ENCODE measurements at regions not wholly inside any gene's neighbourhood (a gene's known extent, or its start where the extent isn't known, plus 50 kb on each side); places are given as distances from the start of the nearest gene placed in this dataset.

DNA sequence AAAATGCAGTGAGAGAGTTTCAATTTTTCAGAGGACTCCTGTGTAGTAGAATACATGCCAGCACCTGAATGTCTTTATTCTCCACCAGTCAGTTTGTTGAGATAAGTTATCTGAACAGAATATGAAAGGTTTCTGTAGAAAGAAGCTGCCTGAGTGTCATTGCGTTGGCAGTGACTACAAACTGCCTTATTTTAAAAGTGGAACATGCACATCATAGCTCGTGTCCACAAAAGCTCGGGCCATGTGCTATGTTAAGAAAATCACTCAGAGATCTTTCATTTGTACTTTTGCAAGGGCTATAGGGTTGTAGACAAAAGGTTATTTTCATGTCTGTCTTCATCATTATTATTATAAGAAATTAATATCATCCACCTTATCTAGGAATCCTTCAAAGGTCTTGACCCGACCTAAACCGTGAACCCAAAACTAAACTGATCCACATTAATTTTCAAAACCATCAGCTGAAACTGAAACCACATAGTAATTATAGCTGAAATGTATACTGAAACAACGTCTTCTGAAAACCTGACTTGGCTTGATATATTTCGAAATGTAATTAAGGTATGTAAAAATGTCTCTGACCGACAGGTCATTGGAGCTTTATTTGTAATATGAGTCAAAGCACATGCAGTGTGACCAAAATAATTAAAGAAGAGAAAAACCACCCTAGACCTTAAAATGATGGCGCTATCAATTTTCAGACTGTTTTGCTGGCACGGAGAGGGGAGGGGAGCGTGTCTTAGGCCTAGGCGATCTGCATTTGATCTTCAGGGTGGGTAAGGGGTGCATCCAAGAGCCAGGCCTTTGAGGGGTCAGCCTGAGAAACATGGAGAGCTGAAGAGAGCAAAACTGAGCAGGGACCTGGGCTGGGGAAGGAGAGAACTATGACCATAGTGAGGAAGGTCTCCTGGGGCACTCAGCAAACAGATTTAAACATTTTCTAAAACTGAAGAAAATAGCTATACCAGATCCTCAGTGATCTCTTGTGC is 232.1 kb downstream of the SOX11 start:
- no peak for DNase-seq

DNA sequence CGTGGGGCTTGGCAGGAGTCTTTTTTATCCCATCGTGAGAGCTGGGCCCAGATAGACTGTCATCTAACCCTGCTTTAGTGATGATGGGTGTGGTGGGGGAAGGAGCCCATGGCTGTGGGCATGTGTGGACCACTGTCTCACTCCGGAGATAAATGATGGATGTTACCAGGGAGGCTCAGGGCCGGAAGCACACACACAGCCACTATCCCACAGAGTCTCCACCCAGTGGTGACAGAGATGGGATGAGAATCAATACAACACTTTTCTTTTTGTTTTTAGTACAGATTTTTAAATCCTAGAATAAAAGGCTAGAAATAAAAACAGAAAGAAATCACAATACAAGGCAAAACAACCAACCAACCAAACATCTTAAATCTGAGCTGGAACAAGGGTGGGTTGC is 233.4 kb downstream of the SOX11 start:
- DNase-seq, result no peak

DNA sequence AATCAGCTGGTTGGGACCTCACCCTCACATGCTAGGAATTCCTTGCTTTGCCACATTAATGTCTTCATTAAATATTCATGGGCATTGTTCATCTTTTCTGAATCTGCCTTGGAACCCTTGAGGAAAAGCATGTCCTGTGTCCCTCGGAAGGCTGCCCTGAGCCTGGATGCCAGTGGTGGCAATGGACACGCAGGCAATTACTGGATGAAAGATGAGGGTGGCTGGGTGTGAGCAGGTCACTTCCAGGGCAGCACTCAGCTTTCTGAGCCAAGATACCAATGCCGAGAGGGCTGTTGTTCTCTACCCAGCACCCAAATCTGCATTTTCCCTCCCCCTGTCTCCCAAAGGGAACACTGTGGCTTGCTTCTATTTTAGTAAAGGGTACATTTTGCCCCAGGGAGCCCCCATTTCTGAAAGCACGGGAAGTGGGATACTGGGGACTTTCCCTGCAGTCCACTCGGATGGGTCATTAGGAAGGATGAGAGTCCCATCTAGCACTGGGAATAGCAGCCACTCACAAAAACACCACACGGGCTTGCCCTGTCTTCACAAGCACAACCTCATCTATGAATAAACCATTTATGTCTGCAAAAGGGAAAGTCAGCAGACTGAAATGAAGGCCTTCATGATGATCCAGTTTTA is 234.8 kb downstream of the SOX11 start:
- DNase-seq, result no peak

DNA sequence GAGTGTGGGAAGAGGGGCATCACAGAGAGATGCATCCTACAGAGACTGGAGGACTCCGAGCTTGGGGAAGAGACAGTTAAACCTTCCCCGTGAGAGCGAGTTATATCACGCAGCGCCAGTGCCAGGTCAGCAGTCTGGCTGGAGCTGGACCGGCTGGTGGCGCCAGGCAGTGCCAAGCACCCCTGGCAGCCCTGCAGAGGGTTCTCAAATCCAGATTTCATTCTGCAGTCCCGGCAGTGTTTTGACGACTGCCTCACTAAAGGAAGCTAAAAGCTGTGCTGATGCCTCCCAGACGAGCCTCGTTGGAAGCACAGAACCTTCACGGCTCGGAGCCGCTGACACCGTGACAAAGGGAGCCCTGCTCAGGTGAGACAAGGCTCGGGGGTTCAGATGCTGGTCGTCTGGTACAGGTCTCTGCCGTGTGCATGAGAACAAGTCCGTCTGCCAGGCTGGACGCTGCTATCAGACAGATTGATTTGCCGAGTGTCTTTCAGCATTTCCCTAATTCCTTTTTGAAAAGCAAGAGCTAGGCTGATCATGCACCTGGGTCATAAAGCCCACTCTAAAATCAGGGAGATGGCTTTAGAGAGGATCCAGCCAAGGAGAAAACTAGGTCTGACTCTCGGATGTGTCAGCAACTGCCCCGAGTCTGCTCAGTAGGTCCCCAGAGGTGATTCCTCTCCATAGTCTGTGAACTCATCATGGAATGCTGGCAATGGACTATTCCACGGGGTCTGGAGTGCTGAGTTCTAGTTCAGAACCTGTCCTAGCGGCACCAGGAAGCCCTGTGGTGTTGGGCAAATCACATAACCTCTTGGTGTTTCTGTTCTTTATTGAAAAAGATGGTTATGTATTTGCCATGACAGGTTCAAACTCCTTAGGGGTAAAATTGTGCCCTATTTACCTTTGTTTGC is 240.6 kb downstream of the SOX11 start:
- DNase-seq, result no peak

DNA sequence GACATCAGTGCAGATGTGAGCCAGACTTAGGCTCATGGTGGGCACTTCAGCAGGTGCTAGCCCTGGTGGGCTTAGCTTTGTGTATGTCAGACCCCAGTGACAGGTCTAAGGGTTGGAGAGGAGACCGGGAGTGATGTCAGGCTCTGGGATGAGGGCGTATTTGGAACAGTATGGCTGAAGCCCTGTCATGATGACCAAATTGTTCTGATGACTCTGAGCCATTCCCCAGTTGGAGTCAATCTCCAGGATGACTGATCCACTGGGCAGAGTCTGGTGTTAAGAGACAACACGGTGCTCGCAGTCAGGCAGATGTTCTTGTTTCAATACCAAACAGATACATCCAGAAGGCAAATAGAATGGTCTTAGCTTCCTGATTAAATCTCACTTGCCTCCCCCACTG is 241.5 kb downstream of the SOX11 start:
- DNase-seq, result no peak

DNA sequence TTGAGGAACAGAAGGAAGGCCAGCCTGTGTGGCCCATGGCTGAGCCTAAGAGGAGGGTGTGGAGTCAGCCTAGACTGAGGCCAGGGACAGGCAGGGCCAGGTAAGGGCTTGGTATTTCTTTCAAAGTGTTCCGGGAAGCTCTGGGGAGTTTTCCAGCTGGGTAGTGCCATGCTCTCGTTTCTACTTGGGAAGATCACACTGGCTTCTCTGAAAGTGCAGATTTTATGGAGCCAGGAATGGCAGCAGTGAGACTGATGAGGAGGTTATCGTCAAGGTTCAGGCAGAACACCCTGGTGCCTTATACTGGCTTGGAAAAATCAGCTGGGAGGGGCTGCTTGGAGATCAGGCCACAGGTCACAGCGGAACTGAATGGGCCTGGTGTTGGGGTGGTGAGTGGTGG is 245.1 kb downstream of the SOX11 start:
- DNase-seq, result no peak

DNA sequence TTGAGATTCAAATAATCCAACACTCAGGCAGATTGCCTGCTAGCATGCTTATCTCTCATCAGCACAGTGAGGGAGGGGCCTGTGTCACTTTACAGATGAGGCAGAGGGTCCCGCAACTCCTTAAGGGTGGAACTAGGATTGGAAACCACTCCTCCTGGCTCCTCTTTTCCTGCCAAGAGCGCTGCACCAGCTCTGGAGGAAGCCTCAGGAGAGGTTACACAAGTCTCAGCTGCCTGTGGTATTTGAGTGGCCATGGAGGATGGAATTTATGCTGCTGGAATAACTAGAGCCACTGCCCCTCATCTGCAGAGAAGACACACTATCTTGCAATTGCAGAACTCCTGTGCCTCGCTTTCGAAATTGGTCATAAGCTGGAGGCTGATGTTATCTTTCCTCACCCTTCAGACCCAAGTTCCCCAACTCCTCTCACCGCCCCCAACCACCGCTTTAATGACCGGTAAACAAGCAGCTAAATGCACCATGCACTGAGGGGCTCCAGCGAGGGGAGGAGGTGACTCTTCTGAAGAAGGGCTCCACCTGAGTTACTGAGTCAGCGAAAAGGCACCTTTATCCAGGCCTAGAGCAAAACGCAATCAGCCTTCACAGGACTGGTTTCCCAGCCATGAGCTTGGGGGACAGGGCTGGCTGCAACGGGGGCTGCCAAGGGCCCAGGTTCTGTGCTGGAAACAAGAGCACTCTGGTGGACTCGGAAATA is 245.8 kb downstream of the SOX11 start:
- no peak for DNase-seq

DNA sequence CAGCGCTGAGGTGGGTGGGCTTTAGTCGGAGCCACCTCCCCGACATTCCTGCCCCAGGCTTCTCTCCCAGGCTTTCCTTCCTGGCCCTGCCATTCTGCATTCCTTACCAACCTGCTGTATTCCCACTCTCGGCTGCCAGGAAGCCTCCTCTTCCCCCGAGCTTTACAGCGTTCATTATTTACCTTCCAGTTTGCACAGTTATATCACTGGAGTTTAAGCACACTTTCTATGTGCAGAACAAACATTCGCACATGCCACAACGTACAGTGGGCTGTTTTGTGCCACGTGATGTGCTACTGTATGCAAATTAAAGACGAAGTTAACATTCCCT is 246.3 kb downstream of the SOX11 start:
- no peak for DNase-seq

DNA sequence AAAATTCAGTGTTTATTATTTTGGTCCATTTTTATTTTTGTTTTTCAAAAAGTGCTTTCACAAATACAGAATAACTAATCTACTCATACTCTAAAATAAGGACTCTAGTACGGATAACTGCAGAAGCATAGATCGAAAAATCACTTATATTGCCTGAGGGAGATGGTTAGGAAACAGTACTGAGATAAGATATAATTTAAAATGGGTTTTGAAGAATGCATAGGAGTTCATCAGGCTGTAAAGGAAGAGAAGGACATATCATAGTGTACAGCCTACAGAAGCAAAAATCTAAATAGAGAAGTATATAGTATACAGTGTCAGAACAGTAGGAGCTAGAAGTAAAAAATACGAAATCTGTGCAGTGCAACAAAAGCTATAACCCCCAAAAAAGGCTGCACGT is 247.4 kb downstream of the SOX11 start:
- no peak for DNase-seq

DNA sequence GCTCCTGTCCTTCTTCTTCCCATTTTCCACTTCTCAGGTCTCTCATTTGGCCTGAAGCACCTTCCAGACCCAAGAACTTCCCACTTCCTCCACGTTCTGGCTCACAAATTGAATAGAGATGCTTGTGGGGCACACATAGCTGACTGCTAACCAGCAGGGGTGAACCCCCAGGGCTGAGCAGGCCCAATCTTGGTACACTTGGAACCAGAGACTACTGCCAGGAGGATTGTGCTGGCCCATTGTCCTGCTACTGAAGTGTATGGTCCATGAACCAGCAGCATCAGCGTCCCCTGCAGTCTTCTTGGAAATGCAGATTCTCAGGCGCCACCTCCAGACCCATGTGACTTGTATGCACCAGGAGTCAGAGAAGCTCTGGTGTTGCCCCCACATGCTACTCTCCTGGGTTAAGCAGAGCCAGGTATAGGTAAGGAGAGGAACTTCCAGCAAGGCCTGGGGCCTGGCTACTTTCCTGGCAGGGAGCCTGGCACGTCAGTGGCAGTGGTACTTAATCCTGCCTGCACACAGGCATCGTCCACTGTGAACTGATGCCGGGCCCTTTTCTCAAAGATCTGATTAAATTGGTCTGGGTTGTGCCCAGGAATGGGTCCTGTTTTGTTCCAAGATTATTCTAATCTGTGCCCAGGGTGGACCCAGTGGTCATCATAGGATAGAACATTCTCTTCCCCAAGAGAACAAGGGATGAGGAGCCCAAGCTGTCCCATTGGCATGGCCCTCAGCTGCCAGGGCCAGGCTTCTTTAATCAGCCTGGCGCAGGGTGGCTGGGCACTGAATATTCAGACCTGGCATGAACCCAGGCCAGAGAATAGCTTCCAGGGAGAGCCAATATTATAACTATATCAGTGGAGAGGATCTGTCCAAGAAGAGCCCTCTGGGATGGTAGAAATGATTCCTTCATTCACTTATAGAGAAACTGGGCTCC is 248.7 kb downstream of the SOX11 start:
- no peak for DNase-seq

DNA sequence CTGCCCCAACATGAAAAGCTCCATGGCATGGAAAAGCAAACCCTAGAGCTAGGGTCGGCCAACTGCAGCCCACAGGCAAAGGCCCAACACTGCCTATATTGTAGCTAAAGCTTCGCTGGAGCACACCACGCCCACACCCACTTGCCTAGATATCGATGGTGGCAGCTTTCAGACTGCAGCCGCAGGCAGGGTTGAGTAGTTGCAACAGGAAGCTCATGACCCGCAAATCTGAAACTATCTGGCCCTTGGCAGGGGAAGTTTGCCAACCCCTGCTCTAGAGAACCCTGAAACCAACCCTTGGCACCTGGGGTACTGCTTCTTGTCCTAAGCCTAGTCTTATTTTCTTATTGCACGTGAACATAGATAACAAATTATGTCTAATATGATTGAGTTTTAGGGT is 250.0 kb downstream of the SOX11 start:
- no peak for DNase-seq

DNA sequence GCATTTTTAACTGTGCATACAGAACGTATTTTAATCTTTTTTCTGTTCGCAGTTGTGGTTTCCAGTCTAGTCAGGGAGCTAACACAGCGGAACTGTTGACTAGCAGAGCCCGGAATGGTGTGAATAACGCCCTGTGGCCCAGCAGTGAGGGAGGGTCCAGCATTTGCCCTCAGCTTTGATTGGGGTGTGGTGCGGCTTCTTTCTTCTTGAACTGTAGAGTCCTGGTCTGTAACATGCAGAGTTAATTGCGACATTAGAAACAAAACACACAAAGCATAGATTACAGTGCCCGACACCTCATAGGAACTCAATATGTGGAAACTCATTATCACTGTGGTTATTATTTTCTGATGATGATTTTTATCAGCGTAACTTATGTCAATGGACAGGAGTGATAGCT is 253.6 kb downstream of the SOX11 start:
- DNase-seq, result no peak

DNA sequence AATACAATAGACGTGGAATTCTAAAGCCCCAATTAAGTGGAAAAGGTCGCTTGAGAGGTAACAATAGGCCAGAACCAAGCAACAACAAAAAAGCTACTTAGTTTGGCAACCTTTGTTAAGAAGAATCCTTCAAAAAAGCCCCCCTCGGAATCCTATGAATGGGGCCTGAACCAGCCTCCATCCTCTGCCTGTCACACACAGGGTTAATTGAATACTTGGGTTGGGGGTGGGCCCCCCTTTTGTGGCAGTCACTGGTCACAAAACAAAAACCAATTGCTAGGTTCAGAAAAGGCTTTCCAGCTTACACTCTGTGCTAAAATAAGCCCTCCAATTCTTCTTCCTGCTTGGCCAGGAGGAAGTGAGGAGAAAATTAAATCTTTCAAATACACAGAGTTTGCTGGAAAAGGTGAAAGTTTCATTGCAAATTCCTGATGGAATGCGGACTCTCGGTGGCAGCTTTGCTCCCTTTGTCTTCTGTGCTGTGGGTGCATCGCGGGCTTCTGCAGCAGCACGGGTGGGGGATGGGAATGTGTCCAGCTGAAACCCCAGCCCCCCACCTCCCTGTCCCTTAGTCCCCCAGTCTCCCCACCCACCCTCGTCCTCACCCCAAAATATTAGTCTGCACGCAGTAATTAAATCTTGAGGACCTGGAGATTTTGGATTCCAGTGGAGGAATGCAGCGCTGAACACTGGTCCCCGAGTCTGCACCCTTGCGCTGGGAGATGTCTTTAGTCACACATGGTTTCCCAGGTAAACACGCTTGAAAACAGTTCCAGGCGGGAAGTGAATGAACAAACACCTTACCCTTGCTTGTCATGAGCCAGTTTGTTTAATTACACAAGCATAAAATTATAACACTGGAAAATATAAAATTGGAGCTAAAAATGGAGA is 254.3 kb downstream of the SOX11 start:
- no peak for DNase-seq

DNA sequence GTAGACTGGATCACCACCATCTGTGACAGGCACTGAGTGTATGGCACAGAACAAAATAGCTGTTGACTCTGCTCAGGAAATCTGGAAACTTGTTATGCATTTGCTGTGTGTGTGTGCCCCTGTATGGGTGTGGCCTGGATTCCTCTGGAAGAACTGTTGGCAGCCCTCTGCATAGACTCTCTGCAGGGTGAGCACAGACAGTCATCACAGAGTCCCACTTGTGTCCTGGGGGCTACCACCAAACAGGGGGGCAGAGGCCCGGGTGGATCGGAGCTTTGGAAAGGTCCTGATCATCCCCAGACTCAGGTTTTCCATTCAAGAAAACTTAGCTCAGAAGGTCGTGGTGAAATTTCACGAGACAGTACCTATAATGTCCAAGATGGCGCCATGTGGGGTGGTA is 258.6 kb downstream of the SOX11 start:
- DNase-seq, result no peak

DNA sequence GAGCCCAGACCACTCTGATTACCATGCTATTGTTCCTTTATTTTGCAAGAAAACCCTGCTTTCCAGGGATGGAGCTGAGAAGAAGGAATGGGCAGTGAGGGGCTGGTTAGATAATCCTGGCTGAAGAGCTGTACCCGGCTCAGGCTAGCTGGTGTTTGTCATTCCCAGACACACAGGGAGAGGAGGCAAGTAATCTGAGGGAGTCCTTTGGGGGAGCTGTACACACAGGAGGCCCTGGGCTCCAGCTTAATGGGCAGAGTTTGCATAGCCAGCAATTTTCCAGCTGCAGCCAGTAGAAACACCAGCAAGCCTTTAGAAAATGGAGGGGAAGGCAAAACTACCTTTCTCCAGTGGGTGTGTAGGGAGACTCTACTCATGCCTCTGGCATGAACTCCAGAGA is 259.3 kb downstream of the SOX11 start:
- no peak for DNase-seq

DNA sequence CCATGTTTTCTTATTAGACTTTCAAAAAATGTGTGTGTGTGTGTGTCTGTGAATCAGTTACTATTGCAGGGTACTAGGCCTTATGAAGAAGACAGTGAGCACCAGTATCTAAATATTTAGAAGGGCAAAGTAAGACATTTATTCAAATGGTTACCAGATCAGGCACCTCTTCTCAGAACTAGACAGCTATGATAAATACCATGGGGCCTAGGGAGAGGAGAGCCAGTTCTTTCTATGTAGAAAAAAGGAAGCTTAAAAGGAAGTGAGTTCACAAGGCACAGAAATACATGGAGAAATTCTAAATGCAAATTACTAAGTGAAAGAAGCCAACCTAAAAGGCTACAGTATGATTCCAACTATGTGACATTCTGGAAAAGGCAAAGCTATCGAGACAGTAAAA is 261.3 kb downstream of the SOX11 start:
- no peak for DNase-seq

DNA sequence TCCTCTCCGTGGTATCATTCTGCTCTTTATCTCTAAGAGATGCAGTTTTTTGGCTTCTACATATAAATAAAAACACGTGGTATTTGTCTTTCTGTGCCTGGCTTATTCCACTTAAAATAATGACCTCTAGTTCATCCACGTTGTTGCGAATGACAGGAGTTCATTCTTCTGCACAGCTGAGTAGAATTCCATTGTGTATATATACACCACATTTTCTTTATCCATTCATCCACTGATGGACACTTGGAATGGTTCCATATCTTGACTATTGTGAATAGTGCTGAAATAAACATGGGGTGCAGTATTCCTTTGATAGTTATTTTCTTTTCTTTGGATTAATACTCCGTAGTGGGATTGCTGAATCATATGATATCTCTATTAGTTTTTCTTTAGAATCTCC is 262.3 kb downstream of the SOX11 start:
- no peak for DNase-seq

DNA sequence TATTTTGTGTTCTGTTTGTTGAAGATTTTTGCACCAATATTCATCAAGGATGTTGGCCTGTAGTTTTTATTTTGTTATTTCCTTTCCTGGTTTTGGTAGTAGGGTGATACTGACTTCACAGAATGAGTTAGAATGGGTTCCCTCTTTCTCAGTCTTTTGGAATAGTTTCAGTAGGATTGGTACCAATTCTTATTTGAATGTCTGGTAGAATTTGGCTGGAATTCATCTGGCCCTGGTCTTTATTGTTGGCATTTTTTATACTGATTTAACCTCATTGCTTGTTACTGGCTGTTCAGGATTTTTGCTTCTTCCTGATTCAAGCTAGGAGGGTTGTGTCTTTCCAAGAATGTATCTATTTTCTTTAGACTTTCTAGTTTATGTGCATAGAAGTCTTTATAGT is 263.7 kb downstream of the SOX11 start:
- DNase-seq, result no peak

DNA sequence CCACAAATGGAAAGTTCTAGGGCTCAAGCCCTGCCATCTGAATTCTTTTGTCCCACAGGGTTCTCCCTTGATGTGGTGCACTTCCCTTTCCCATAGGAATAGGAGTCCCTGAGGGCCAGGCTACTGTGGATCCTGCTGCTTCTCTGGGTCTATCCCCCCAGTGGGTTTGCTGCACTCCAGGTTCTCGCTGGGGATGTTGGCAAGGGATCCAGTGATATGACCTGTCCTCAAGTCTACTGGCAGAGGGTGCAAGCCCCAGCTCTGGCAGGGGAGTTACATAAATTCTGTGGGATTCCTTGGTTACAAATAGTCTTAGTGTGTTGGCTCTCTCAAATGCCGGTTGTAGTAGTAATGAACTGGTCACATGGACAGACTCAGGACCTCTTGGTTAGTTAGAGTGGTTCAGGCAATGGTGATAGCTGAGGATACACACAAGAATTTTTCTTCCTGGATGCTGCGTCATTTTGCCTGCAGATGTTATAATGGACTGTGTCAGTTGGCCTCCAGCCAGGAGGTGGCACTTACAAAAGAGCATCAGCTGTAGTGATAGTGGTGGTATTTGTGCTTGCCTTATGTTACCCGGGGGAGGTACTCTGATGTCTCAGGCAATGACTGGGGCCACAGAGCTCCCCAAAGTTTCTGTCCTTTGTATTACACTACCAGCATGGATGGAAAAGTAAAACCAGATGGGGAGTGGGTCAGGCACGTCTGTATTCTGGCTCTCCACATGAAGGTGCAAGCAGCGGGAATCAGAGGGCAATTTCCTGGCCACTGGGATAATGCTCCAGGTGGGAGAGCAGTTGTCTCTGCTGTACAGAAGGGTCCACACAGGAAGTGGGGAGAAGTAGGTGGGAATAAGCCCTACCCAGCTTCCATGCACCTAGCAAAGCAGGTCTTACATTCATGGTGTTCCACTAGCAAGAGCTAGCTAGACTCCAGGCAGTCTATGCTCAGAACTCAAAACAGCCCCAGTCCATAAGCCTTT is 267.9 kb downstream of the SOX11 start:
- DNase-seq, result no peak
